ENCODE measurements at regions not wholly inside any gene's neighbourhood (a gene's known extent, or its start where the extent isn't known, plus 50 kb on each side); places are given as distances from the start of the nearest gene placed in this dataset.

DNA sequence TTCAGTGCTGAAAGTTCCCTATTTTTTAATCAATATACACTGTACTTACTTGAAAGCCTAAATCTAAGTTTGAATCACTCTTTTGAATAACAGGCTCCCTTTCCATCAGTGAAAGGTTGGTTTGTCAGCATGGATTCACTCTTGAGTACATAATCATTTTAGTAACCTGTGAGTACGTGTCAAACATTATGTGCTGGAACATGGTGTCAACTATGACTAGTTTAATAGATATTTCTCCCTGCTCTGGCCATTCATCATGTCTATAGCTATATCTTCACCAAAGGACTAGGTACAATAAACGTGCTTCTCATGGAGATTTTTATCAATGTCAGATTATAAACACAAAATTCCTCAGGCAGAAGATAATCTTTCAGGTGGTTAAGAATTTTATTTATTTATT is 61.7 kb upstream of the MDFIC start:
- DNase-seq = no peak

DNA sequence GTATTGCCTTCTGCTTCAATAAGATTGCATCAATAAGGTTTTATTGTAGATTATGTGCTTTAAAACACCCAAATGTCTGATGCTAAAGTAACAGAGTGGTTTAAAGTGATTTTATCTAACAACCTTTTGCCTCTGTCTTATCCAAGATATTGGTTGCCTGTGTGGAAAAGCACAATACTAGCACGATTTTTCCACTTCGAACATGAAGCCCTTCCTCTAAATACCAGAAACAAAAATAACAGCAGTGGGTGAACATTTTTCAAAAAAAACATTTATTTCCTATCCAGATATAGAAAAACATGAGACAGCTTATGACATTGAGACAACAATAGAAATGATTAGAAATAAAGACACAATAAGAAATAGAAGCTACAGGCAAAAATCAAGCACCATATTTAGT is 59.5 kb upstream of the MDFIC start:
- no peak for DNase-seq

GRCh38 chr7:114864278-114864677 is 57.6 kb upstream of the MDFIC start:
- DNase-seq = no peak

- no peak for DNase-seq
These were observed 56.3 kb upstream of the MDFIC start for GRCh38 chr7:114865564-114865963.

All from DMS79 treated with DMSO at 0.1 percent for 48 hours (cell line).